ENCODE measurements at regions not wholly inside any gene's neighbourhood (a gene's known extent, or its start where the extent isn't known, plus 50 kb on each side); places are given as distances from the start of the nearest gene placed in this dataset.

DNA sequence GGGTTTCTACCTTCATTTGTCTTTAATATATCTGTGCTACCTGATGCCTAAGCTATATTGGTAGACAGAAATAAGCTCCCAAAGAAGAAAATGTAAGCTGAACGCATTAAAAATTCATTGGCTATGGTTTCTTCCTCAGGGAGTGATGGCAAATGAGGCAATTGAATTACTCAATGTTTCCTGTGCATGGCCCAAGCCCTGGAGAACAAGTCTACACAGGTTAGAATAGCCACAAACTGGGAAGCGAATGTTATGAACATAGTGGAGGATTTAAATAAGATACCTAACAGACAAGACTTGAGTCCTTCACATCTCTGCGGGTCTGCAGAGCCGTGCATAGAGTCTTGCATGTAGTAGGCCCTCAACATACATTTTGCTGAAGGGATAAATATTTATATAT is 350.3 kb downstream of the RWDD3 start:
- H3K27ac ChIP-seq = no peak overlapping the region
- TF ChIP-seq ZFX (IDR thresholded peaks at IDR 0.05; ENCODE audit: borderline replicate concordance) = no peak
- TF ChIP-seq, protein P1, sequence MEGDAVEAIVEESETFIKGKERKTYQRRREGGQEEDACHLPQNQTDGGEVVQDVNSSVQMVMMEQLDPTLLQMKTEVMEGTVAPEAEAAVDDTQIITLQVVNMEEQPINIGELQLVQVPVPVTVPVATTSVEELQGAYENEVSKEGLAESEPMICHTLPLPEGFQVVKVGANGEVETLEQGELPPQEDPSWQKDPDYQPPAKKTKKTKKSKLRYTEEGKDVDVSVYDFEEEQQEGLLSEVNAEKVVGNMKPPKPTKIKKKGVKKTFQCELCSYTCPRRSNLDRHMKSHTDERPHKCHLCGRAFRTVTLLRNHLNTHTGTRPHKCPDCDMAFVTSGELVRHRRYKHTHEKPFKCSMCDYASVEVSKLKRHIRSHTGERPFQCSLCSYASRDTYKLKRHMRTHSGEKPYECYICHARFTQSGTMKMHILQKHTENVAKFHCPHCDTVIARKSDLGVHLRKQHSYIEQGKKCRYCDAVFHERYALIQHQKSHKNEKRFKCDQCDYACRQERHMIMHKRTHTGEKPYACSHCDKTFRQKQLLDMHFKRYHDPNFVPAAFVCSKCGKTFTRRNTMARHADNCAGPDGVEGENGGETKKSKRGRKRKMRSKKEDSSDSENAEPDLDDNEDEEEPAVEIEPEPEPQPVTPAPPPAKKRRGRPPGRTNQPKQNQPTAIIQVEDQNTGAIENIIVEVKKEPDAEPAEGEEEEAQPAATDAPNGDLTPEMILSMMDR (IDR thresholded peaks at IDR 0.05) = no peak

DNA sequence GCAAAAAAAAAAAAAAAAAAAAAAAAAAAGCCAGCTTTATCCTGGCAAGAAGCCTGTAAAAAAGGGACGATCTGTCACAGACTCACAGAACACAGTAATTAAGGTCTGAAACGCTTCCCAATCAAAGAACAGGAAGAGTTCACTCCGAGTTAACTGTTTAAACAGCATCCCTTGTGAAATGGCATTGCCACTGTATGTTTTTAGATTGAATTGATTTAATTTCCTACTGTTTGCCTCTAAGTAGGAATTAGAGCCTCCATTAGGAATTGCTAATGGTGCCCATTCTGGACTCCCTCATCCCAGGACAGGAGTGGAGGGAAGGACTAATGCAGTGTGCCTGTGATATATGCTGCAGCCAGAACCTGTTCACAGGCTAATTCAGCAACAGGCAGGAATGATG is 370.8 kb downstream of the RWDD3 start:
- no peak for TF ChIP-seq ZFX (IDR thresholded peaks at IDR 0.05; ENCODE audit: borderline replicate concordance)
- TF ChIP-seq, protein P1 (IDR thresholded peaks at IDR 0.05) = no peak
- no peak overlapping the region for H3K27ac ChIP-seq

DNA sequence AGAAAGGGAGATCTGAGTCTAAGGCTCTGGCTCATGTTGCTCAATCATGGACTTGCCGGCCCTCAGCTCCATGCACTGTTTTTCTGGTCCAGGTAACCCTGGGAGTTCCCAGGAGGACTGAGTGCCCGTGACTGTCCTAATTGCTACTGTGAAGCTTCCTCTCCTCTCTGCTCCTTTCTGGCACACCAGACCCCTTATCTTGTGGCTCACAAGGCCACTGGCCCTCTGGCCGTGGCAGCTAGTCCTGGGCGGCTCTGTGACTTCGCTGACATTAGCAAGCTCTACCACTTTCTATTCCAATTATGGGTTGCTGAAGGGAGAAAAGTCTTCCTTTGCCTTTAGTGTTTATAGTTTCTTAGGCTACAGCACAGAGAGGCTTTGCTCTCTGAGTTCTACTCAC is 380.2 kb downstream of the RWDD3 start:
- TF ChIP-seq, protein P1 (IDR thresholded peaks at IDR 0.05) = no peak
- TF ChIP-seq ZFX (IDR thresholded peaks at IDR 0.05; ENCODE audit: borderline replicate concordance) = no peak
- no peak overlapping the region for H3K27ac ChIP-seq

DNA sequence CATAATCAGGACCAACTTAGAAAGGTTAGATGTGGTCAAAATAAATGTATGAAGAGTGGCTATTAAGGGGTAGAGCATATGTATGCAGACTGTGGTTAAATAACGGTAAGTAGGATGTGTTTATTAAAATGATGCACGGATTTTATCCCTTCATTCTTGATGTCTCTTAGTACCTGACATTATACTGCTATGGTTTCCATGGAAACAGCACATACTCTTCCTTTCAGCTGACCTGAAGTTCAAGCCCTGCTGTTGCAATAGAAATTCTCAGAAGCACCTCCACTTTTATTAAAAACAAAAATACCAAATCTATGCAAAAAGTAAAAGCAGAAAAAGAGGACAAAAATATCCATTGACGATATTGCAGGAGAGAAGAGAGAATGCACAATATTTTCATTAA is 381.4 kb downstream of the RWDD3 start:
- no peak for TF ChIP-seq ZFX (IDR thresholded peaks at IDR 0.05; ENCODE audit: borderline replicate concordance)
- TF ChIP-seq, protein P1 (IDR thresholded peaks at IDR 0.05) = no peak
- no peak overlapping the region for H3K27ac ChIP-seq

DNA sequence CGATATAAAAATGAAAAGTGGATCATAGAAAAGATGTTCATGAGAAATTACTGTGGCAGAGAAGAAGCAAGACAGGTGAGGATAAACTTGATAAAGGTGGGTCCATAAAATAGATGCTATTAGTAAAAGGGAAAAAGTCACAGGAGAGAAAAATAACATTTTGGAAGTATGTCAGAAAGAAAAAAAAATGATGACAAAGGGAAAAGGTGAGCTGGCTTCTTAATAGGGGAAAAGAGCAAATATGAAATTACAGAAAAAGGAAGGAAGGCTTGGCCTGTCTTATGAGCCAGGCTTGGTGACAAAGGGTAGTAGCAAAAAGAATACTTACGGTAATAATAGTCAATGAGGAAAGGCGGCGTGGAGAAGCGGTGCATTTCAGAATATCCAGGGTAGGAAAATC is 386.1 kb downstream of the RWDD3 start:
- no peak overlapping the region for H3K27ac ChIP-seq
- TF ChIP-seq, protein P1 (IDR thresholded peaks at IDR 0.05) = no peak
- no peak for TF ChIP-seq ZFX (IDR thresholded peaks at IDR 0.05; ENCODE audit: borderline replicate concordance)

DNA sequence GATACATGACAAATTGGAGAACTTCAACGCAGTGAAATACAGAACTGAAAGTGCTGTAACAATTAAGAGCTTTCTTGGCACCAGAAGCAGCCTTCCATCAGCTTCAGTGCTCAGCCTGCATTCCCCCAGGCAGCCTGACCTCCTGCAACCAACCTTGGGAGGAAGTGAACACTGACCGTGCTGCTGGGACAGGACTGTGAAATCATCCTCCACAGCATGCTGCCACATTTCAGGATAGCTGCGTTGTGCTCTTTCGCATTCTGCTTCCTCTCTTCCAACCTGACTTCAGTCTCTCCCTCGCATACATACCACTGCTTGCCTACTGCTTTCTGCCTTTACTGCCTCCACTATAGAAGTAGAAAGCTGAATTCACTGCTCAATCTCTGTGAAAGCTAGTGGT is 388.6 kb downstream of the RWDD3 start:
- TF ChIP-seq, protein P1 (IDR thresholded peaks at IDR 0.05) = no peak
- TF ChIP-seq ZFX (IDR thresholded peaks at IDR 0.05; ENCODE audit: borderline replicate concordance) = no peak
- no peak overlapping the region for H3K27ac ChIP-seq

DNA sequence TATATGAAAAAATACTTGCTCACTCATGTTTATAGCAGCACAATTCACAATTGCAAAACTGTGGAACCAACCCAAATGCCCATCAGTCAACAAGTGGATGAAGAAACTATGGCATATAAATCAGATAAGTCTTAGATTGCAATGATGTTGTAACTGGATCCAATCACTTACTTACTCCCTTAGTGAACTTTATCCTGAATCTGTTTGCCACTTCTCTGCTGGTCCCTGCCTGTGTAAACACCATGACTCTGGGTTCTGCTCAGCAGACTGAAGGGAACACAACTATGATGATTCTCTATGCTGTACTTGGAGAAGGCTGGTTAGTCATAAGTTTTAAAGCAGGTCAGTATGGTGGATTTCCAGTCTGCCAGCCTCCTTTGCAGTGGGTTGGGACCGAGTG is 391.2 kb downstream of the RWDD3 start:
- no peak overlapping the region for H3K27ac ChIP-seq
- TF ChIP-seq, protein P1 (IDR thresholded peaks at IDR 0.05) = no peak
